ENCODE measurements at regions not wholly inside any gene's neighbourhood (a gene's known extent, or its start where the extent isn't known, plus 50 kb on each side); places are given as distances from the start of the nearest gene placed in this dataset.

- Histone ChIP-seq H3K27ac (ENCODE audit: low read depth, low read length, severe bottlenecking) (no peak overlapping the region), H3K36me3 (ENCODE audit: control insufficient read depth, insufficient read depth, low read length) (no peaks in the 10 kb centered on the region), H3K4me1 (ENCODE audit: control insufficient read depth, insufficient read depth, low read length, poor library complexity, severe bottlenecking) (no peaks in the 10 kb centered on the region), H3K9me3 (ENCODE audit: control insufficient read depth, low read length) (no peaks in the 10 kb centered on the region), H3K4me3 (ENCODE audit: extremely low read depth, insufficient read depth, low read length, poor library complexity, severe bottlenecking) (no peak overlapping the region)
- WGBS, 2 experiments (ENCODE audit: insufficient coverage in 2 of 2) = 100% methylated on average over 2 of the region's 6 CpGs; no CpG with 5 or more reads in 1 of the 2 experiments
Observed at GRCh38 chr13:84272877-84273562, 390.7 kb upstream of the SLITRK1 start.

GRCh38 chr13:84265257-84265764, 383.0 kb upstream of the SLITRK1 start:
- 86 to 97% methylated on average over 4 of the region's 6 CpGs for WGBS, 2 experiments (ENCODE audit: insufficient coverage in 2 of 2)
- no peaks in the 10 kb centered on the region for H3K36me3 ChIP-seq (ENCODE audit: control insufficient read depth, insufficient read depth, low read length)
- no peak overlapping the region for H3K4me3 ChIP-seq (ENCODE audit: extremely low read depth, insufficient read depth, low read length, poor library complexity, severe bottlenecking)
- H3K4me1 ChIP-seq (ENCODE audit: control insufficient read depth, insufficient read depth, low read length, poor library complexity, severe bottlenecking) = no peaks in the 10 kb centered on the region
- no peaks in the 10 kb centered on the region for H3K9me3 ChIP-seq (ENCODE audit: control insufficient read depth, low read length)
- H3K27ac ChIP-seq (ENCODE audit: low read depth, low read length, severe bottlenecking) = no peak overlapping the region

- 79 to 95% methylated on average over 6 to 7 of the region's 9 CpGs for WGBS, 2 experiments (ENCODE audit: insufficient coverage in 2 of 2)
- Histone ChIP-seq H3K27ac (ENCODE audit: low read depth, low read length, severe bottlenecking) (no peak overlapping the region), H3K36me3 (ENCODE audit: control insufficient read depth, insufficient read depth, low read length) (no peaks in the 10 kb centered on the region), H3K9me3 (ENCODE audit: control insufficient read depth, low read length) (no peaks in the 10 kb centered on the region), H3K4me1 (ENCODE audit: control insufficient read depth, insufficient read depth, low read length, poor library complexity, severe bottlenecking) (no peaks in the 10 kb centered on the region), H3K4me3 (ENCODE audit: extremely low read depth, insufficient read depth, low read length, poor library complexity, severe bottlenecking) (no peak overlapping the region)
Observed at GRCh38 chr13:84263354-84264069, 381.2 kb upstream of the SLITRK1 start.

GRCh38 chr13:84255226-84255797, 373.0 kb upstream of the SLITRK1 start:
- Histone ChIP-seq H3K9me3 (ENCODE audit: control insufficient read depth, low read length) (no peaks in the 10 kb centered on the region), H3K27ac (ENCODE audit: low read depth, low read length, severe bottlenecking) (no peak overlapping the region), H3K4me1 (ENCODE audit: control insufficient read depth, insufficient read depth, low read length, poor library complexity, severe bottlenecking) (no peaks in the 10 kb centered on the region), H3K36me3 (ENCODE audit: control insufficient read depth, insufficient read depth, low read length) (no peaks in the 10 kb centered on the region), H3K4me3 (ENCODE audit: extremely low read depth, insufficient read depth, low read length, poor library complexity, severe bottlenecking) (no peak overlapping the region)
- WGBS, 2 experiments (ENCODE audit: insufficient coverage in 2 of 2) = 70% methylated on average over 2 of the region's 3 CpGs; no CpG with 5 or more reads in 1 of the 2 experiments

GRCh38 chr13:84249463-84249862, 367.2 kb upstream of the SLITRK1 start:
- Histone ChIP-seq H3K4me1 (ENCODE audit: control insufficient read depth, insufficient read depth, low read length, poor library complexity, severe bottlenecking) (no peaks in the 10 kb centered on the region), H3K4me3 (ENCODE audit: extremely low read depth, insufficient read depth, low read length, poor library complexity, severe bottlenecking) (no peak overlapping the region), H3K36me3 (ENCODE audit: control insufficient read depth, insufficient read depth, low read length) (no peaks in the 10 kb centered on the region), H3K9me3 (ENCODE audit: control insufficient read depth, low read length) (no peaks in the 10 kb centered on the region), H3K27ac (ENCODE audit: low read depth, low read length, severe bottlenecking) (no peak overlapping the region)
- WGBS, 2 experiments (ENCODE audit: insufficient coverage in 2 of 2) = no CpG with 5 or more reads among the region's 3 CpGs

GRCh38 chr13:84243340-84243739, 361.1 kb upstream of the SLITRK1 start:
- Histone ChIP-seq H3K27ac (ENCODE audit: low read depth, low read length, severe bottlenecking) (no peak overlapping the region), H3K9me3 (ENCODE audit: control insufficient read depth, low read length) (peaks cover 4% of the 10 kb centered on the region), H3K4me3 (ENCODE audit: extremely low read depth, insufficient read depth, low read length, poor library complexity, severe bottlenecking) (no peak overlapping the region), H3K36me3 (ENCODE audit: control insufficient read depth, insufficient read depth, low read length) (no peaks in the 10 kb centered on the region), H3K4me1 (ENCODE audit: control insufficient read depth, insufficient read depth, low read length, poor library complexity, severe bottlenecking) (no peaks in the 10 kb centered on the region)
- no CpG with 5 or more reads among the region's 1 CpG for WGBS, 2 experiments (ENCODE audit: insufficient coverage in 2 of 2)

- Histone ChIP-seq H3K4me1 (ENCODE audit: control insufficient read depth, insufficient read depth, low read length, poor library complexity, severe bottlenecking) (no peaks in the 10 kb centered on the region), H3K4me3 (ENCODE audit: extremely low read depth, insufficient read depth, low read length, poor library complexity, severe bottlenecking) (no peak overlapping the region), H3K27ac (ENCODE audit: low read depth, low read length, severe bottlenecking) (no peak overlapping the region), H3K9me3 (ENCODE audit: control insufficient read depth, low read length) (peaks cover 4% of the 10 kb centered on the region), H3K36me3 (ENCODE audit: control insufficient read depth, insufficient read depth, low read length) (no peaks in the 10 kb centered on the region)
- WGBS, 2 experiments (ENCODE audit: insufficient coverage in 2 of 2) = no CpG with 5 or more reads among the region's 1 CpG
Observed at GRCh38 chr13:84239032-84239431, 356.8 kb upstream of the SLITRK1 start.

GRCh38 chr13:84238381-84238780, 356.1 kb upstream of the SLITRK1 start:
- Histone ChIP-seq H3K4me1 (ENCODE audit: control insufficient read depth, insufficient read depth, low read length, poor library complexity, severe bottlenecking) (no peaks in the 10 kb centered on the region), H3K4me3 (ENCODE audit: extremely low read depth, insufficient read depth, low read length, poor library complexity, severe bottlenecking) (no peak overlapping the region), H3K27ac (ENCODE audit: low read depth, low read length, severe bottlenecking) (no peak overlapping the region), H3K9me3 (ENCODE audit: control insufficient read depth, low read length) (peaks cover 4% of the 10 kb centered on the region), H3K36me3 (ENCODE audit: control insufficient read depth, insufficient read depth, low read length) (no peaks in the 10 kb centered on the region)
- no CpG with 5 or more reads among the region's 1 CpG for WGBS, 2 experiments (ENCODE audit: insufficient coverage in 2 of 2)

- WGBS, 2 experiments (ENCODE audit: insufficient coverage in 2 of 2) = 27 to 29% methylated on average over 1 to 3 of the region's 3 CpGs
Observed at GRCh38 chr13:84237143-84237542, 354.9 kb upstream of the SLITRK1 start.

GRCh38 chr13:84234416-84234815, 352.1 kb upstream of the SLITRK1 start:
- Histone ChIP-seq H3K9me3 (ENCODE audit: control insufficient read depth, low read length) (no peaks in the 10 kb centered on the region), H3K4me1 (ENCODE audit: control insufficient read depth, insufficient read depth, low read length, poor library complexity, severe bottlenecking) (no peaks in the 10 kb centered on the region), H3K36me3 (ENCODE audit: control insufficient read depth, insufficient read depth, low read length) (no peaks in the 10 kb centered on the region), H3K27ac (ENCODE audit: low read depth, low read length, severe bottlenecking) (no peak overlapping the region), H3K4me3 (ENCODE audit: extremely low read depth, insufficient read depth, low read length, poor library complexity, severe bottlenecking) (no peak overlapping the region)

More at GRCh38 chr13:84237143-84237542, 354.9 kb upstream of the SLITRK1 start:
- Histone ChIP-seq H3K27ac (ENCODE audit: low read depth, low read length, severe bottlenecking) (no peak overlapping the region), H3K4me1 (ENCODE audit: control insufficient read depth, insufficient read depth, low read length, poor library complexity, severe bottlenecking) (no peaks in the 10 kb centered on the region), H3K36me3 (ENCODE audit: control insufficient read depth, insufficient read depth, low read length) (no peaks in the 10 kb centered on the region), H3K4me3 (ENCODE audit: extremely low read depth, insufficient read depth, low read length, poor library complexity, severe bottlenecking) (no peak overlapping the region), H3K9me3 (ENCODE audit: control insufficient read depth, low read length) (peaks cover 4% of the 10 kb centered on the region)

GRCh38 chr13:84230568-84230967, 348.3 kb upstream of the SLITRK1 start:
- Histone ChIP-seq H3K4me1 (ENCODE audit: control insufficient read depth, insufficient read depth, low read length, poor library complexity, severe bottlenecking) (no peaks in the 10 kb centered on the region), H3K9me3 (ENCODE audit: control insufficient read depth, low read length) (no peaks in the 10 kb centered on the region), H3K27ac (ENCODE audit: low read depth, low read length, severe bottlenecking) (no peak overlapping the region), H3K4me3 (ENCODE audit: extremely low read depth, insufficient read depth, low read length, poor library complexity, severe bottlenecking) (no peak overlapping the region), H3K36me3 (ENCODE audit: control insufficient read depth, insufficient read depth, low read length) (no peaks in the 10 kb centered on the region)
- no CpG with 5 or more reads among the region's 1 CpG for WGBS, 2 experiments (ENCODE audit: insufficient coverage in 2 of 2)

All from mesodermal cell (in vitro differentiated cells).